ENCODE measurements at regions not wholly inside any gene's neighbourhood (a gene's known extent, or its start where the extent isn't known, plus 50 kb on each side); places are given as distances from the start of the nearest gene placed in this dataset.
A peak's percentile ranks its signal among the peaks of the same experiment; 100 is the strongest.
"Not testable (repeated sequence)": the region's sequence is repeated elsewhere in the genome, so short reads cannot be mapped to it uniquely, and the experiment has no call there.

DNA sequence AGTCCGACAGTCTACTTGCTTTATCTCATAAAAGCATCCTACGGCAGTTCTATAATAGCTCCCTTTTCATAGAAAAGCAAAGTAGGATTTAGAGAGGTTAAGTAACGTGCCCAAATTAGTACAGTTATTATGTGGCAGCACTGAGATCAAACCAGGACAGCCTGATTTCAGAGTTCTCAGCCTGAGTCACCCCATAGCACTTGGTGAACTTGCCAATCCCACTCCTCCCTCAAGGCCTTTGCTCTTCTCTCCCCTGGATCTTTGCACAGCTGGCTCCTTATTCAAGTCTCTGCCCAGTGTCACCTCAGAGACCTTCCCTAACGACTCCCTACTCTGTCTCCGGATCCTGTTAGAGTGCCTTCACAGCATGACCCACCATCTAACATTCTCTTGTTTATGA is 438.0 kb upstream of the NFE2L3 start:
- no peak for DNase-seq

GRCh38 chr7:25716421-25716820 is 435.6 kb upstream of the NFE2L3 start:
- no peak for DNase-seq

DNA sequence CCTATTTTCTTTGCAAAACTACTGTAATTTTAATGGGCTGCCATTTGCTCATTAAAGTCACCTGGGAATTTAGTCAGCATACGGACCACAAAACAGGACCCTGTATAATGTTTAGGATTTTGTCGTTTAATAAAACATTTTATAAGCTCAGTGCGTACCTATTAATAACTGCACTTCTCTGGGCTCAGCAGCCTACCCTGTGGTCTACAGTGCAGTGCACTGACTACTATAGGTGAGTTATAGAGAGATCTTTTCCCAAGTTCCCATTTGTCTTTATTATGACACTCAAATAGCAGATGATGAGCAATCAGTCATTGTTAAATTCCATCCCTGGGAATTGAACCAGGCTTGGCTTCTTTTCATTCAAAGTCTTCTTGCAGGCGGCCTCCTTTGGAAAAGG is 433.4 kb upstream of the NFE2L3 start:
- DNase-seq = no peak

DNA sequence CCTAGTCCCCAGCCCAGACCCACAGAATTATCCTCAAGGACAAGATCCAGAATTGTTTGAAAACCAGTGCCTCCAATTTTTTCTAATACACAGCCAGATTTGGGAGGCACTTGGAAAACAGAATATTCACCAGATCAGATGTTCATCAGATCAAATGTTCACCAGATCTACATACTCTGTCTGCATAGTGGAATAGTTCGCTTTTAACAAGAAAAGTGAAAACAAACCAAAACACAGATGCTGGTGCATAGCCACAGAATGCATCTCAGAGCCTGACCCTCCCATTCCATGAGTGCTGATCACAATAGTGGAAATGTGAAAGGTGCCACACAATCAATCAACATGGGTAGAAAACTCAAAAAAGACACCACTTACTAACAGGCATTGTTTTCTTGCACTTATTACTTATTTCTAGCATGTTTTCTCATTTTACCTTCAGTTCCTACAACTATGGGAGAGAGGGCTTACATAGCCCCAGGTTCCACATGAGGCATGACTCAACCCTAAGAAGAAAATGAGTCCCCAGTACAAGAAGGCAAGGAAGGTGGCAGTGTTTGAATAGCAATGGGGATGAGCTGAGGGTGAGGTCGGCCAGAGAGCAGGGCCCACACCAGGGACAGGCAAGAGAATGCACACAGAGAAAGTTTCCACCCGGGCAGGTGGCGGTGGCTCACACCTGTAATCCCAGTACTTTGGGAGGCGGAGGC is 432.7 kb upstream of the NFE2L3 start:
- no peak for DNase-seq

DNA sequence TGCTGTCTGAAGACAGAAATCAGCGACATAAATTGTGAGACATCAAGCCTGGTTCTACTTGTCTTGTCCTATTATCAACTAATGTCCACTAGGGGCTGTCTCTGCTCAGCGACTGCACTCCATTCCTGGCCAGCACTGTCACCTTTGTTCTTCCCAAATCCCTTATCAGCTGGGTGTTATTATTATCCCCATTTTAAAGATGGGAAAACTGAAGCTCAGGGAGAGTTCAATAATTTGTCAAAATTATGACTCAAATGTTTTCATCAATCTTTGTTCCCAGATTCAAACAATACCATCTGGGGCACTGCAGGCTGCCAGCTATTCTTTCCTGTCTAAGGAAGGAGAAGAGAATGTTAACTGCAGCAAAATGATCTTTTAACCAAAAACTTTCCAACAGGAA is 431.6 kb upstream of the NFE2L3 start:
- no peak for DNase-seq

DNA sequence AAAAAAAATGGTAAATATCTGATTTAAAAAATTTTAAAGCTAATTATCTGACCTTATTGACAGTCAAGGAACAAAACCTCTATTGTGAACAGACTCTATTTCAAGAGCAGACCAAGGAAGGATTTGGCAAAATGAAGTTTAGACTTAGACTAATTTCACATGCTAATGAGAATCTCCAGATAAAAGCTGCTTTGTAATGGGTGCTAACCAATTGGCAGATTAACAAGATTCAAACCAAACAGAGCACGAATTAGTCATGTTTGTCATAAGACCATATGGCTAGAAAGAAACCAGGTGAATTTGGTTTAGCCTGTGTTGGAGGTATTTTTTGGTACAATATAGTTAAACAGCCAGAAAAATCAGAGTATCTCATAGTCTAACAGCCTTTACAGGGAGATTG is 429.1 kb upstream of the NFE2L3 start:
- DNase-seq = no peak

GRCh38 chr7:25725451-25725850 is 426.5 kb upstream of the NFE2L3 start:
- DNase-seq = no peak

DNA sequence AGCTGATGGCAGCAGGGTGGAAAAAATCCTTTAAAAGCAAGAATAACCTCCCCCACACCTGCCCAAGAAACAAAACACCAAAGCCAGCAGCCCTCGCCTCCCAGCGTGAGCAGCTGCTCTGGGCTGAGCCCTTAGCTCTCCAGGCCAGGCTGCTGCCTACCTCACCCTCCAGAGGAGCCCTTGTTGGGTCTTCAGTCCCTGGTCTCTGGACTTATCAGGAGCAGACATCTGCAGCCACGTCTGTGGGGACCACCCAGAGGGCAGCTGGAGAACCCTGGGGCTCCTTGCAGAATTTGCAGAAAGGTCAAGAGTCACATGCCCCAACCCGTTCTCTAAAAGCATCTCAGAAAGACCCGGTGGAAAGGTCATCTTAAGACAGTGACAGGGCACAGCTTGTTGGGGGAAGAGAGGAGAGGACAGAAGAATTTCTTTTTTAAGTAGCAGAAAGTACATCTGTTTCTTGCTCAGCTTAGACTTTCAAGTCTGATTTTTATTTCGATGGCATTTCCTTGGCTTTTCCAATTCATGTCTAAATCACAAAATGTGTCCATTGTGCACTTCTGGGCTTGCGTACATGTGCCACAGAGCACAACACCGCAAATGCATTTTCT is 425.7 kb upstream of the NFE2L3 start:
- no peak for DNase-seq

- no peak for DNase-seq
Observed at GRCh38 chr7:25726781-25727311, 425.2 kb upstream of the NFE2L3 start.

- no peak for DNase-seq
Observed at GRCh38 chr7:25727446-25727845, 424.6 kb upstream of the NFE2L3 start.

DNA sequence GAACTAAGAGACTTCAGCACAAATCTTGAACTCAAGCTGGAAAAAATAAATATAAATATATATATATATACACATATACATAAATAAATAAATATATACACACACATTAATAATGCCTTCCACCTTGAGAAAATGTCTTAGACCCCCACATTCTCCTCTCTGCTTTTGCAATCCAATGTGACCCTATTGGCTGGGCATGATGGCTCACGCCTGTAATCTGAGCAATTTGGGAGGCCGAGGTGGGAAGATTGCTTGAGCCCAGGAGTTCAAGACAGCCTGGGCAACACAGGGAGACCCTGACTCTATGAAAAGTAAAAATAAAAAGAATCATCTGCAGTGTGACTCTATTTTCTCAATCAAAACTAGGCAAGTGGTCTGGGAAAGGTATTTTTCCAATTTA is 424.1 kb upstream of the NFE2L3 start:
- DNase-seq = no peak

DNA sequence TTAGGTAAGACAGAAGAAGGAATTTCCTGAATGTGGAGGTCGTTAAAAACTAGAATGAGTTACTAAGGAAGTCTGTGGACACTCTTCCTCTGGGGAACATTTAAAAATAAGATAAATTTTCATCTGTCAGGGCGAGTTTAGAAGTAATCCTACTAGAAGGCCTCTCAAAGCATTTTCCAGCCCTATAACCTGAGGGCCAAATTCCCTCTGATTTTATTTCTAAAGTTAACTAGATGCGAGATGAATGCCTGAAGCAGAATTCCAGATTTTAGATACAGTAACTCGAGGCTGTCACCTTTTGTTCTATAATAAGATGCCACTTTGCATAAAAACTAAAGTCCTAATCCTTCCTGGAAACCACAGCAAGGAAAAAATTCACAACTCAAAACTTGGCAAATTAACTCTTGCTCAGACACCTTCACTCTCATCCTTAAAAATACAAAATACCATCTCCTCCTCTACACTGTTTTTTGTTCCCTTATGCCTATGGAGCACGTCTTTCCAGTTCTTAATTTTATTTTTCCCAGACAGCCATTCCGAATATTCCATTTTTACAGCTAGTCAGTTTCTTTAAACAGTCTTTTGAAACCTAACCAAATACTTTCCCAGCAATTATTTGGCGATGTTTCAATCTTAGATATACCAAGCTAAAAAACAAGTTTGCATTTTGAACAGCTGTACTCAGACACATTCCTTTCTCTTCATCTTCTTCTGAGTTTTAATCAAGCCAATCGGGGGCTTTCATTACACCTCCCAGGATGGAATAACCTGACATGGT is 420.7 kb upstream of the NFE2L3 start:
- DNase-seq = peak; percentile 38

DNA sequence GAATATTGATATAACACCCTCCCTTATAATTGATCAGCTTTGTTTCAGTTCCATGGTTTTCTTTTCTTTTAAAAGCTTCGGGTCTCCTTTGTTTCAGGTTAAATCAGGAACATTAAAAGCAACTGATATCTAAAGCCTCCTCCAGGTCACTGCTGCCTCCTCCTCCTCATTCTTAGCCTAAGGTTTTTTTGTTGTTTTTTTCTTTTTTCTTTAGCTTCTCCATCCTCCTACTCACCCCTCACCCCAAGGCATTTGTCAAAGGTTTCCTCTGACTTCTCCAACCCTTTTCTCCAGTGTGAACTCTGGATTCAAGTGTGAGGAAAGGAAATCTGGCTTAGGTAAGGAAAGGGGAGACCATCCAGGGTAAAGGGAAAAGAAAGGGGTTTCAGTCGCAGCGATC is 420.2 kb upstream of the NFE2L3 start:
- no peak for DNase-seq

GRCh38 chr7:25732766-25733217 is 419.2 kb upstream of the NFE2L3 start:
- no peak for DNase-seq

DNA sequence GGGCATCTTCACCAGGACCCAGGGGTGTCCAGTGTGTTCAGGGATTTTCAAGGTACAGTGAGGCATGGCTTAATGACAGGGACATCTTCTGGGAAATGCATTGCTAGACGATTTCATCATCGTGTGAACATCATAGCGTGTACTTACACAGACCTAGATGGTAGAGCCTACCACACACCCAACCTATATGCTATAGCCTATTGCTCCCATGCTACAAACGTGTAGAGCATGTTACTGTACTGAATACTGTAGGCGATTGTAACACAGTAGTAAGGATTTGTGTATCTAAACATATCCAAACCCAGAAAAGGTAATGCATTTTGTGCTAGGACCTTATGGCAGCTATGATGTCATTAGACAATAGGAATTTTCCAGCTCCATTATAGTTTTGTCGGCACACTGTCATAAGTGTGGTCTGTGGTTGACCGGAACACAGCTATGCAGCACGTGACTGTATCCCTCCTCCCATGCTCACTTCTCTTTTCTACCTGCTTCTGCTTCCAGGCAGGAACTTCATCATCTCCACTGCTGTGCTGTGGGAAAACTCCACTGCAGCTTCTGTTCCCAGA is 416.2 kb upstream of the NFE2L3 start:
- no peak for DNase-seq

GRCh38 chr7:25738528-25738927 is 413.5 kb upstream of the NFE2L3 start:
- DNase-seq = no peak

DNA sequence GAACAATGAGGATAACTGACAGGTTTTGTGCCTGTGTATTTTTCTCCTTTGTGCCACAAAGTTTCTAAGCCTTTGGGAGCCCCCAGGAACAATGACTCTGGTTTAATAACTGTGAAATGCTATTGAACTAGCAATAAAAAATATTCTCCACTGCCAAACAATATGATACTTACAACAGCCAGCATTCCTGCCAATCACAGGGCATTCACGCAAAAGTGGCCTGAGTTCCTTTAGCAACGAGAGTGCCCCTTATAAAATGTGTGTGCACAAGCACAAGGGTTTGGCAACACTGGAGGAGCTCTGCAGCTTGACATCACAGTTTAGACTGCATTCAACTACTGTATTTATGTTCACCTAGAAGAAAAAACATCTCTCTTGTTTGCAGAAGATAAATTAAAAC is 412.9 kb upstream of the NFE2L3 start:
- no peak for DNase-seq

DNA sequence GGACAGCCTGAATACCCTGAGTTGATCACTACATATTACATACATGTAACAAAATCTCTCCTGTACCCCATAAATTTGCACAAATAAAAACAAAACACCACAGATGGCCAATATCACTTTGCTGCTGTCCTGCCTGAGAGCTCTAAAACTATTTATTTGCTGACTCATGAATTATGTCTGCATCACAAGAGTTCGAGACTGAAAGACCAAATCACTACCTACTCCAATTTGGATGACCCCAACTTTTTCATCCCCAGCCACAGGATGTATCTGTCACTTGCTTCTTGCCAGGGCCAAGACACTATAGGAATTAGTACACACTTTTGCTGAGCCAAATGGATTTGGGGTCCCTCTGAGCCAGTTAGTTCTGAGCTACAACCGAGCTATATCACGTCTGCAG is 409.7 kb upstream of the NFE2L3 start:
- no peak for DNase-seq

DNA sequence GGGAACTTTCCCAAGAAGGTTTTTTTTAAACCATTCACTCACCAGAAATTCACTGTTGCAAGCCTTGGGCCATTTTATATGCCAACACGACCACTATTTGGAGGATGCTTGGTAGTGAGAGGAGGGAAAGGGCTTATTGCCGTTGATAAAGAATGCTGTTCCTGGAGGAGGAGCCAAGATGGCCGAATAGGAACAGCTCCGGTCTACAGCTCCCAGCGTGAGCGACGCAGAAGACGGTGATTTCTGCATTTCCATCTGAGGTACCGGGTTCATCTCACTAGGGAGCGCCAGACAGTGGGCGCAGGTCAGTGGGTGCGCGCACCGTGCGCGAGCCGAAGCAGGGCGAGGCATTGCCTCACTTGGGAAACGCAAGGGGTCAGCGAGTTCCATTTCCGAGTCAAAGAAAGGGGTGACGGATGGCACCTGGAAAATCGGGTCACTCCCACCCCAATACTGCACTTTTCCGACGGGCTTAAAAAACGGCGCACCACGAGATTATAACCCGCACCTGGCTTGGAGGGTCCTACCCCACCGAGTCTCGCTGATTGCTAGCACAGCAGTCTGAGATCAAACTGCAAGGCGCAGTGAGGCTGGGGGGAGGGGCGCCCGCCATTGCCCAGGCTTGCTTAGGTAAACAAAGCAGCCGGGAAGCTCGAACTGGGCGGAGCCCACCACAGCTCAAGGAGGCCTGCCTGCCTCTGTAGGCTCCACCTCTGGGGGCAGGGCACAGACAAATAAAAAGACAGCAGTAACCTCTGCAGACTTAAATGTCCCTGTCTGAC is 408.1 kb upstream of the NFE2L3 start:
- not testable (repeated sequence) for DNase-seq

DNA sequence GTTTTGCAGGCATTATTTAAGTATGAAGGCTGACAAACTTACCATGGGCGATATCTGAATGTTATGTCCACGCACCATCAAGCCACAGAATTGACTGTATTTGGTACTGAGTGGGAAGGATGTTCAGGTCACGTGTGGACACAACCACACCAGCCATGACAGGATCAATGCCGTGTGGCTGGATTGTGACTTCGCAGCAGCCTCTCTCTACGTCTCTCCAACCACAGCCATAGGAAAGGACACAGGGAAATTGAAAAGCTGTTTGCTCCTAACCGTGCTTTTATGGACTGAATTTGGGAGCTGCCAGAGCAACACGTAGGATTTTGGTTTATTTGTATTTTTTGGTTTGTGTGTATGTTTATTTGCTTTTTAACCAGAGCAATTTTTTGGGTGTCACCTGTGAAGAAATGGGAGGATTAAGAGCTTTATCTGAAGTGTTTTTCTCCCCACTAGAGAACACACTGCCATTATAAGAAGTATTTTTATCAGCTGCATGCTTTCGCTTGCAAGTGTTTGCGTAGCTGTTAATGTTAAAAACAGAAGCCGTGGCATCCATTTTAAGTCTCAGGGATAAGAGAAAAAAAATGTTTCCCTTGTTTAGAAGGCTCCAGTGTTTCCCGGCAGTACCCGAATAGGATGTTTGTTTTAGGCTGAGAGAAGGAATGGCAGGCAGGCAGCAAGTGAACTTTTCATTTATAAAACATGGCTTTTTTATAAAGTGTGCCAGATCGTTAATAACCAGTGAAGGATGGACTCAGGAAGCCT is 401.1 kb upstream of the NFE2L3 start:
- no peak for DNase-seq

DNA sequence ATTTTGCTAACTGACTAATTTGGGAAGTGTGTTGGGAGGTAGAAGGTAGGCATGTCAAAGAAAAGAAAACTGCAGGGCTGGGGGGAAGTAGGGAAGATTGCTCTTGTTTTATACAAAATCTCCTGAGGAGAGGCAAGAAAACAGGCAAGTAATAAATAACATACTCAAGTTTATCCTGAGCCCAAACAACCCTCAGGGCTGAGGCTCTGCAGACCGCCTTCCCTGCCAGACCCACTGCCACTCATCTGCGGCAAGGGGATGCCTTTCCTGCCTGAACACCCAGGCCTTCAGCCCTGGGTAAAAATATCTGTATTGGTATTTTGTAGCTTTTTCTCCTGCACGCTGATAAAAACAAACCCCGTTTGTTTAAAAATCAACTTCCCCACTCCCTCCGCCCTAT is 399.8 kb upstream of the NFE2L3 start:
- DNase-seq = no peak

Data from left kidney (tissue), 1 donor.